ENCODE measurements at regions not wholly inside any gene's neighbourhood (a gene's known extent, or its start where the extent isn't known, plus 50 kb on each side); places are given as distances from the start of the nearest gene placed in this dataset.

DNA sequence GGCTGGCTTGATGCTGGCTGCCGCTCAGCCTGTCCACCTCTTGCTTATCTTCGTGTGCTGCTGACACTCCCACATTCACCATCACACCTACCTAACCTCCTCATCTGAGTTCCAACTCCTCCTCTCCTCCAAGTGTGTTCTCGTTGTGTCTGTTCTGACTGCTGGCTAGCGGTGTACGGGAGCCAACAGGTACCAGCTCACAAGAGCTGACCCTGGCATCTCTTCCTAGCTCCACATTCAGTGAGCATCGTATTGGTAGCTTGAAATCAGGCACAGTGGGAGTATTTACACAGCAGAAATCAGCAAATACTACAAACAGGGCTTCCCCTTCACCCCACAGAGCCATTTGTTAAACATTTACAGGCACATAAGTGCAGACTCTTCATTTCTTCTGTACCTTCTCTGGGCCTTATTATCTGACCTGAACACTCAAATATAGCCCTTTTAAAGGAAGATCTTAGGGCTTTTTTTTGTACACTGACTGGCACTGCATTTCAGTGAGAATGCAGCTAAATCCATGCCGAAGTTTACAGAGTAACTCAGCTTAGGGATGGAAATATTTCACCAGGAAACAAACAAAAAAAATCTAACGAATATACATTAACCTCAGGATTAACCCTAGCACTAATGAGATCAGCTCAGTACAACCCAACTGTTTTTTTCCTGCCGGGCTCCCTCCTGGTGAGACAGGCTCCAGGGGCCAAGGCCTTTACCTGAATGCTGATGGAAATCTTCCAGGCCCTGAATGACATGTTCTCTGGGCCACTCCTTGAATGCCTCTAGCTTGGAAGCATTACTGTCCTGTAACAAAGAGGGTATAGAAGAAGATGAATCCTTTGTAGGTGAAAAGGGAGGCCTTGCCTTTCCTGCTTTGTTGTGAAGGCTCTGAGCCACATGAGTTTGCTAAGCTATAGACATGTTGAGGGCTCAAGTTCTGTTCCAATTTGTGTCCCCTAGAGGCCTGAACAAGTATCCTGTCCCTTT is 150.5 kb upstream of the LPP start:
- Histone ChIP-seq H3K14ac (ENCODE audit: insufficient read depth, low read length) (no peak overlapping the region), H2BK12ac (ENCODE audit: insufficient read length, low read depth, low read length) (no peak overlapping the region), H2BK20ac (ENCODE audit: low read depth, low read length, poor library complexity, severe bottlenecking) (no peak overlapping the region), H3K18ac (ENCODE audit: insufficient read length, low read depth, low read length) (no peak overlapping the region), H3K9me3 (ENCODE audit: control insufficient read depth, low read depth, low read length) (no peaks in the 10 kb centered on the region), H4K91ac (ENCODE audit: insufficient read length, low read depth, low read length) (no peak overlapping the region), H3K4me2 (ENCODE audit: insufficient read depth, insufficient read length, low read length) (no peak overlapping the region), H3T11ph (ENCODE audit: low read length) (no peak overlapping the region), H3K23me2 (ENCODE audit: insufficient read length, low read depth, low read length, poor library complexity, severe bottlenecking) (no peaks in the 10 kb centered on the region), H2BK15ac (ENCODE audit: low read depth, low read length) (no peak overlapping the region), H2AK5ac (ENCODE audit: insufficient read length, low read length) (no peak overlapping the region), H3K79me2 (ENCODE audit: insufficient read depth, low read length) (no peaks in the 10 kb centered on the region), H3K9ac (ENCODE audit: extremely low read depth, insufficient read length, low read length) (no peak overlapping the region), H4K8ac (replicated peaks; ENCODE audit: insufficient read length, low read depth, low read length) (no peak overlapping the region), H3K27me3 (ENCODE audit: insufficient read depth, low read length) (no peaks in the 10 kb centered on the region), H3K27ac (ENCODE audit: insufficient read length, low read depth, low read length) (no peak overlapping the region), H2BK120ac (ENCODE audit: low read depth, low read length, poor library complexity, severe bottlenecking) (no peak overlapping the region), H3K4ac (ENCODE audit: low read depth, low read length) (no peak overlapping the region), H4K20me1 (ENCODE audit: control insufficient read depth, insufficient read depth, insufficient read length) (no peaks in the 10 kb centered on the region), H3K79me1 (ENCODE audit: insufficient read depth, low read depth, low read length, poor library complexity, severe bottlenecking) (no peaks in the 10 kb centered on the region), H3K23ac (ENCODE audit: insufficient read length, low read depth, low read length) (no peak overlapping the region), H3K56ac (ENCODE audit: insufficient read length, low read depth, low read length) (no peak overlapping the region), H4K5ac (ENCODE audit: insufficient read length, low read depth, low read length) (no peak overlapping the region), H3K4me1 (ENCODE audit: insufficient read depth, low read length) (no peaks in the 10 kb centered on the region; the same call in 1 of the 2 replicates), H2AFZ (ENCODE audit: low read length) (no peak overlapping the region), H2BK5ac (ENCODE audit: insufficient read length, low read length) (no peak overlapping the region)
- no CpG with 5 or more reads among the region's 9 CpGs for WGBS (ENCODE audit: extremely low coverage, insufficient read length, low lambda C conversion rate)
- H3K4me1 Mint-ChIP-seq: peaks cover 32 to 35% of the 10 kb centered on the region in 2 experiments
- H3K27me3 Mint-ChIP-seq (ENCODE audit: low read depth): no peaks in the 10 kb centered on the region
- TF ChIP-seq CTCF (conservative IDR thresholded peaks at IDR 0.05): 0 out of 3 replicates have a peak, but pooled peaks have one; percentile 19
- H3K9me3 Mint-ChIP-seq: no peaks in the 10 kb centered on the region
- H3K4me3 Mint-ChIP-seq: no peak overlapping the region
- peak overlapping the region in 2 of 3 experiments; percentile 2 to 35; a peak in 1 of 7 replicates for H3K27ac Mint-ChIP-seq
- no peak for DNase-seq
- H3K36me3 Mint-ChIP-seq (ENCODE audit: insufficient read depth in 1 of 3, low read depth in 3 of 3): no peaks in the 10 kb centered on the region; a peak in 1 of 7 replicates

Measured in H9 (cell line).